Stimulated activated naive CD8-positive, alpha-beta T cell treated with anti-CD3 and anti-CD28 coated beads, Interleukin-15, Interleukin-2, amounts not matched to agents 100 U/mL and 50 U/mL, for 24 hours (primary cell): ENCODE measurements at regions not wholly inside any gene's neighbourhood (a gene's known extent, or its start where the extent isn't known, plus 50 kb on each side); places are given as distances from the start of the nearest gene placed in this dataset.

Experiments
- ATAC-seq: fragments of 150-1000 bp; cut with Tn5 transposase; one replicate; pipeline ENCODE4 v1.10.0; 2021
- DNase-seq: peaks from one replicate; pipeline ENCODE4 v3.0.0; 2021

GRCh38 chr11:134622458-134622857 is 210.4 kb upstream of the B3GAT1 start:
- no peak for DNase-seq
- ATAC-seq, result no peak

GRCh38 chr11:134617360-134617759 is 205.3 kb upstream of the B3GAT1 start:
- DNase-seq (no peak), ATAC-seq (no peak)

GRCh38 chr11:134616038-134616437 is 204.0 kb upstream of the B3GAT1 start:
- ATAC-seq (no peak), DNase-seq (no peak)

- ATAC-seq (no peak), DNase-seq (no peak)
Measured at GRCh38 chr11:134615041-134615615, 203.1 kb upstream of the B3GAT1 start.

GRCh38 chr11:134614141-134614540 is 202.1 kb upstream of the B3GAT1 start:
- DNase-seq (no peak), ATAC-seq (peak; percentile 29)

GRCh38 chr11:134613646-134614045 is 201.6 kb upstream of the B3GAT1 start:
- no peak for DNase-seq
- no peak for ATAC-seq

GRCh38 chr11:134612140-134613030 is 200.3 kb upstream of the B3GAT1 start:
- no peak for ATAC-seq
- DNase-seq, result no peak

- DNase-seq, result no peak
- ATAC-seq, result no peak
Measured at GRCh38 chr11:134611537-134611936, 199.5 kb upstream of the B3GAT1 start.

- DNase-seq (no peak), ATAC-seq (no peak)
Measured at GRCh38 chr11:134610116-134610910, 198.3 kb upstream of the B3GAT1 start.

GRCh38 chr11:134609361-134610115 is 197.5 kb upstream of the B3GAT1 start:
- ATAC-seq (no peak), DNase-seq (no peak)

GRCh38 chr11:134607963-134608750 is 196.1 kb upstream of the B3GAT1 start:
- DNase-seq, result no peak
- ATAC-seq, result no peak

GRCh38 chr11:134606251-134606650 is 194.2 kb upstream of the B3GAT1 start:
- no peak for ATAC-seq

GRCh38 chr11:134604886-134605285 is 192.8 kb upstream of the B3GAT1 start:
- DNase-seq (no peak), ATAC-seq (no peak)

More at GRCh38 chr11:134606251-134606650, 194.2 kb upstream of the B3GAT1 start:
- no peak for DNase-seq

GRCh38 chr11:134599299-134599771 is 187.3 kb upstream of the B3GAT1 start:
- DNase-seq (no peak), ATAC-seq (no peak)

GRCh38 chr11:134598368-134598767 is 186.3 kb upstream of the B3GAT1 start:
- DNase-seq, result no peak
- no peak for ATAC-seq

- DNase-seq (no peak), ATAC-seq (no peak)
Measured at GRCh38 chr11:134597452-134597851, 185.4 kb upstream of the B3GAT1 start.

GRCh38 chr11:134596404-134596803 is 184.4 kb upstream of the B3GAT1 start:
- ATAC-seq, result no peak

GRCh38 chr11:134592391-134592990 is 180.4 kb upstream of the B3GAT1 start:
- ATAC-seq (no peak), DNase-seq (peak; percentile 71)

More at GRCh38 chr11:134596404-134596803, 184.4 kb upstream of the B3GAT1 start:
- no peak for DNase-seq

- ATAC-seq (no peak), DNase-seq (no peak)
Measured at GRCh38 chr11:134591338-134591737, 179.3 kb upstream of the B3GAT1 start.

- no peak for DNase-seq
- ATAC-seq, result no peak
Measured at GRCh38 chr11:134589129-134589528, 177.1 kb upstream of the B3GAT1 start.
